Right ventricle myocardium inferior (tissue), 1 donor: ENCODE measurements at regions not wholly inside any gene's neighbourhood (a gene's known extent, or its start where the extent isn't known, plus 50 kb on each side); places are given as distances from the start of the nearest gene placed in this dataset.
"Not testable (repeated sequence)": the region's sequence is repeated elsewhere in the genome, so short reads cannot be mapped to it uniquely, and the experiment has no call there.

ENCODE experiments used
- ATAC-seq: fragments of 200-7000 bp; cut with Tn5 transposase; one replicate; pipeline ENCODE4 v1.9.1; 2020; ENCODE audit warnings: mild to moderate bottlenecking, moderate library complexity
- DNase-seq: peaks from one replicate; pipeline ENCODE4 v3.0.0; 2021; ENCODE audit errors: missing footprints
- intact Hi-C: fragments of 100-400 bp; cut with DNase I; formaldehyde crosslinking; loops from one replicate; pipeline ENCODE4 v1.11.0; 2022
- donor health status: DM: no; HTN: yes; CAD: no; lungs with severe emphysema.

DNA sequence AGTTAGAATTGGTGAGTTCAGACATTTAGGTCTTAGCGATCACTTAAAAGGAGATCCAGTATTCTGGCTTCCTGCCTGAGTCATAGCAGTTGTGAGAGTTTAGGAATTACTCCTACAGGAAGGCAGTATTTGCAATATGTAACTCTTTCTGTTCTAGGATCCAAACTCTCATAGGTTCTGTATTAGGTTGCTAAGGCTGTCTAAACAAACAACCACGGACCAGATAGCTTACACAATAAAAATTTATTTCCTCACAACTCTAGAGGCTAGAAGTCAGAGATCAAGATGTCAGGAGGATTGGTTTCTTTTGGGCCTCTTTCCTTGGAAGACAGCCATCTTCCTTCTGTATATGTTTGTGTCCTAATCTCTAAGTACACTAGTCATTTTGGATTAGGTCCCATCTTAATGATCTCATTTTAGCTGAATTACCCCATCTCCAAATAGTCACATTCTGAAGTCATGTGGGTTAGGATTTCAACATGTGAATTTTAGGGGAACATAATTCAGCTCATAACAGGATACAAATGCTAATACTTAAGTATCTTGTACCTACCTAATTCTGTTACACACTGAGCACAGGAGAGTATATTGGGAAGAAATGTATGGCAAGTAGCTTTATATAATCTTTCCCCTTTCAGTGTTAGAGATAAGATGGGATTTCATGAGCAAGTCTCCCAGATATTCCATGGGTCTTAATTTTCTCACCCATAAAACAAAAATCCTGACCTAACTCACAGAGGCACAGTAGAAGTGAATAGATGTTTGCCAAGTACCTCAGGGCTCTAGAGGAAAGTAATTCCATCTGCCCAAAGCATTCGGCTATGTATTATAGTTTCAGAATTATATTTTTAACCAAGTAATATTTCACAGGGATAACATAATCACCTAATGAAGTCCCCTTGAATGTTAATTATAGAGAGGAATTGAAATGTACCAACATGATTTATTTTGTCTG, 144.4 kb downstream of the PTBP2 start:
- DNase-seq (no peak), ATAC-seq (peak; percentile 87)
- intact Hi-C loops: no loop called here

DNA sequence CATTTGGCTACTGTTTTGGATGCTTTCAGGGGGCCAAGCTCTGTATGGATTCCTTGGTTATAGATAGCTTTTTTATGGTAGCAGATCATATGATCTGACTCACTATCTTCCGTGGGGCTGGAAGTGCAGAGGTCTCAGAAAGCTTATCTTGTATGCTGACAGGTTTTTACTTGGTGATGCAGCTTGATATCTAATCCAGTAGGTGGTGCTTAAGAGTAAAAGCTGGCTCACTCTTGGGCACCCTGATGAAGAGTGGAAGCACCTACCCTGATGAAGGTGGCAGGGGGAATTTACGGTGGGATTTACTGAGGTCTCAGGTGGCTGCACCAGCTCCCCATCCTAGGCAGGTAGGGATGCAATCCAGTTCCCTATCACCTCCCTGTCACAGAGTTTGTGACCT, 151.2 kb downstream of the PTBP2 start:
- intact Hi-C loops: no loop called here
- ATAC-seq: no peak
- no peak for DNase-seq

DNA sequence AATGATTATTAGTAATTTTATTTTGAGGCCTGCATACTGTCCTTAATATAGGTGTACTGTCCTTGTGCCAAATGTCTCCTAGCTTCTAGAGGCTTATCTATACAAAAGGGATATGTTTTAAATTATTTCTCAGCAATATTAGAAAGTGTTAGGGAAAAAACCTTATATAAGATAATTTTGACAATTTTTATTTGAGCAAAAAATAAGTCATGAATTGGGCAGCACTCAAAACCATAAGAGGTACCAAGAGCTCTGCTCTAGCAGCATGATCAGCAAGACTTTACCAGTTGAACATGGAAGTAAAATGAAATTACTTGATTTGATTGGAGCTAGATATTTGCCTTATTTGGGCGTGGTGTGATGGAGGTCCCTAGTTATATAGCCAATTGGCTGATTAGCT, 157.1 kb downstream of the PTBP2 start:
- ATAC-seq (no peak), DNase-seq (no peak)

DNA sequence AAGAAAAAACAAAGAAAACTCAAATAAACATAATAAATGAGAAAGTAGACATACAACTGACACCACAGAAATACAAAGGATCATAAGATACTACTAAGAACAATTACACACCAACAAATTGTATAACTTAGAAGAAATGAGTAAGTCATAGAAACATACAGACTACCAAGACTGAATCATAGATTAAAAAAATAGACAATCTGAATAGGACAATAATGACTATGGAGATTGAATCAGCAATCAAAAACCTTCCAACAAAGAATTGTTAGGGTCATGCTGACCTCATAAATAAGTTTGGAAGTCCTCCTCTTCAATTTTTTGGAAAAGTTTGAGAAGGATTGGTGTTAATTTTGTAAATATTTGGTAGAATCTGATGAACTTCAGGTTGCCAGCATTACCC, 159.0 kb downstream of the PTBP2 start:
- DNase-seq (no peak), ATAC-seq (no peak)
- intact Hi-C loops: no loop called here

More for the DNA sequence above, 157.1 kb downstream of the PTBP2 start:
- intact Hi-C loops: no loop called here

DNA sequence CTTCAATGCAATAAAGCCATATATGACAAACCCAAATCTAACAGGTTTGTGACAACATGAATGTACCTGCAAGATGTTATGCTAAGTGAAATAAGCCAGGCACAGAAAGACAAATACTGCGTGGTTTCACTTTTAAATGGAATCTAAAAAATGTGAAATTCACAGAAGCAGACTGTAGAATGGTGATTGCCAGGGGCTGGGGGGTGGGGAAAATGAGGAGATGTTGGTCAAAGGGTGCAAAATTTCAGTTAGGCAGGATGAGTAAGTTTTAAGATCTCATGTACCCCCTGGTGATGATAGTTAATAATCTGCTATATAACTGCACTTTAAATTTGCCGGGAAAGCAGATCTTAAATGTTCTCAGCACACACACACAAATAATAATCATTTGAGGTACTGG, 160.5 kb downstream of the PTBP2 start:
- ATAC-seq: no peak
- intact Hi-C loops: no loop called here
- DNase-seq: no peak

DNA sequence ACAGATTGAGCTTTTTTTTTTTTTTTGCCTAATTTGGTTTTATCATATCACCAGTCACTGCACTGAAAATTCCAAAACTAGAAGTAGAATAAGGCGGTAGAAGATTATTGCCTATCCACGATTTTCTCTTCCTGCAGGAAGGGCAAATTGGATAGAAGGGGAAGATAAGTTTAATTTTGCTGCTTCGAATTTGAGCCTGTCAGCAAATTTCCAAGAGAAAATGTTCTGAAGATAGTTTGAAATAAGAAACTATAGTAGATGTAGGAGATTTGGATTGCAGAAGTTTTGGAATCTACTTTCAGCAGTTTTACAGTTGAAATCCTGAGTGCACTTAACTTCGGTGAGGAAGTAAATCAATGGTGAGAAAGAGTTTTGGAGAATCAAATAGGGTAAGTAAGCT, 164.9 kb downstream of the PTBP2 start:
- intact Hi-C loops: no loop called here
- DNase-seq: no peak
- ATAC-seq: no peak

DNA sequence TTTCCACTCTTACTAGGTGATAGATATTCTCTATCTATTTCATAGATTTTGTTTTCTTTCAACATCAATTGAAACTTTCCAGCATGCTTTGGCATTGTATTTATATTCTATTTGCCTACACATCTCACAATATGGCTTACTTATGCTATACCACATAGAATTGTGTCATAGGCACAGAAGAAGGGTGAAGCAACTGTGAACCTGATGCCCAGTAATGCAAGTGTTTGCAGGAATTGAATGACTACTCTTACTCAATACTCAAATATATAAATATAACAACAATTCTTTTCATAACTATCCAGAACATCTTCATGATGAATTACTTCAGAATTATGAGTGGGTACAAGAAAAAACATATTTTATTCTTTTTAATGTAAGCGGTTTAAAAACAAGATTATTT, 165.9 kb downstream of the PTBP2 start:
- intact Hi-C loops: no loop called here
- no peak for DNase-seq
- no peak for ATAC-seq

DNA sequence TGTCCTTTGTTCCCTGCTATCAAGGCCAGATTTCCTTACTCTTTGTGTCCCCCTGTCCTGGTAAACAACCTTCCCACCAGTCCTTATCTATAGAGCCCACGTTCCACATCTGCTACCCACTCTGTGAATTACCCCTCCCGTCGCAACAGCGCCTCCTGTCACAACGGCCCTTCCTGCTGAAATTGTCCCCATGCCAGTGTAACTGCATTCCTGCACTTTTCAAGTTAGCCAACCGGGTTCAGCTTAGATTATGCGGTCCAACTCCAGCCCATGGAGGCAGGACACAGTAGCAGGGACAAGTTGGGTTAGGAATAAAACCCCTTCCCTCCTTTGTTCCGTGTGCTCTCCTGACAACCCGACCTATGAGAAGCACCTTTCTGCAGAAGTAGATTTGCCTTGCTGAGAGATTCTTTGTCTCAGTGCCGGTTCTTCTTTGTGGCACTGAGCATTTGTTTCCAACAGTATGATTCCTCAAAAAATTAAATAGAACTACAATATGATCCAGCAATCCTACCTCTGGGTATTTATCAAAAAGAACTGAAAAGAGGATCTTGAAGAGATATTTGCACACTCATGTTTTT, 180.3 kb downstream of the PTBP2 start:
- ATAC-seq (no peak), DNase-seq (no peak)
- intact Hi-C loops: no loop called here

DNA sequence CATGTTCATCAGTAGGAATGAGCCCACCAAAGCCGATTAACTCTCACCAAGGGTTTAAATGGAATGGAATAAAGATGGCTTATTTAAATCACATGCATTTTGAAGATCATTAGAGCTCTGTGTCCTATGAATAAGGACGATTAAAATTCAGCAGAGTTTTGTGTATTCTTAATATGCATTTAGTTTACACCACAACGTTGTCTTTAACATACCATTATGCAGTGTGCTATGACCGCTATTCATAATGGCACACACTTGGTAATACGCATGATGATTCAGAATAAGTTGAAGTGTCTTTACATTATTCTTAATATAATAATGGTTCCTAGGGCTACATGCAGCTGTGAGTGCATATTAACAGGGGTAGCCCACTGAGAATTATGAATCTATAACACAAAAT, 190.7 kb downstream of the PTBP2 start:
- DNase-seq (no peak), ATAC-seq (no peak)
- intact Hi-C loops: no loop called here

DNA sequence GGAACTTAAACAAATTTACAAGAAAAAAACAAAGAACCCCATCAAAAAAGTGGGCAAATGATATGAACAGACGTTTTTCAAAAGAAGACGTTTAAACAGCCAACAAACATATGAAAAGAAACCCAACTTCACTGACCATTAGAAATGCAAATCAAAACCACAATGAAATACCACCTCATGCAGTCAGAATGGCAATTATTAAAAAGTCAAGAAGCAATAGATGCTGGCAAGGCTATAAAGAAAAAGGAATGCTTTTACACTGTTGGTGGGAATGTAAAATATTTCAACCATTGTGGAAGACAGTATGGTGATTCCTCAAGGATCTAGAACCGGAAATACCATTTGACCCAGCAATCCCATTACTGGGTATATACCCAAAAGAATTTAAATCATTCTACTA, 194.1 kb downstream of the PTBP2 start:
- intact Hi-C loops, ATAC-seq, DNase-seq: not testable (repeated sequence)

DNA sequence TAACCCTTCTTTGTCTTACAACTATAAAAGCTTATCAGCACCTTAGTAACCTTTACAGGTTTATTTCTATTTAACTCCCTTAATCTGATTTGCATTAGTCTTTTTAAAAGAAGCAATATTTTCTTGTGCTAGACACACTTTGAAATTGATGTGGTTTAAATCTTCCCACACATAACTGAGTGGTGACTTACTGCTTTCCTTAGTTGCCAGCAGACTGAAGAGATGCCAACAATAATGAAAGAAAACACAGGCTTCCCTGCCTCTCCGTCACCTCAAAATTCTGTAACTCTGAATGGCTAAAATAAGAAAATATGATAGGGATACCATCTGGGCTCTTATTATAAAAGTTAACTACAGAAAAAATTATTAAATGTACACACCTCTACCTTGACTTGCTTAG, 196.8 kb downstream of the PTBP2 start:
- DNase-seq (no peak), ATAC-seq (no peak)
- intact Hi-C loops: no loop called here

DNA sequence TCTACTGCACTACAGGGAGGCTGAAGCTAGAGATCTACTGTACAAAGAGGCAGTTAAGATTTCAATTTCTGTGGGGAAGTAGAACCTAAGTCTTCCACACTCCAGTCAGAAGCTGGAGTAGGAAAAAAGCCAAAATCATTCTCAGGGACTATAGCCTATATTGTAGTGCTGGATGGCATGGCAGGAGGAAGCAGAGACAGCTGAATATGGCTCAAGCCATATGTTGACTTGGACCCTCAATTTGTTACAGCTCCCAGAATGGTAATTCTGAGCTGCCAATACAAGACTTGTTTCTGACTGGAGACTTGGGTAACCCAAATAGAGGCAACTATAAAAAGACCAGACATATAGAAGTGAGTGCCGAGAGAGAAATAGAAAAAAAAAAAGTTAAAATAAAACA, 200.6 kb downstream of the PTBP2 start:
- intact Hi-C loops: no loop called here
- ATAC-seq: no peak

DNA sequence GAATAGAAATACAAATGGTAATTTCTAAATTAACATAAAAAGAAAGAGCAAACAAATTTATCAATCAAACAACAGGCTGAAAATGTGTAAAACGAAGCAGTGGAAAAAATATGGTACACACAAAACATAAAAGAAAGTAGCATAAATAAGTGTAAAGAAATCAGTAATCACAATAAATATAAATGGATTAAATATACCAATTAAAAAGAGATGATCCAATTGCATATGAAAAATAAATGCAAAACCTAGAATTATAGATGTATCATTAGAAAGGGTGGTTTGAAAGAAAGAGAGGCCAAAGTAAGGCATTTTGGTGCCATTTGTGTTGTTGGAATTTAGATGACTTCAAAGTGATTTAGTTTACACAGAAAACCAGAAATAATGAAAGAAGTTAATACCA, 202.2 kb downstream of the PTBP2 start:
- no peak for DNase-seq
- ATAC-seq: no peak
- intact Hi-C loops: no loop called here

More for the DNA sequence above, 200.6 kb downstream of the PTBP2 start:
- no peak for DNase-seq

DNA sequence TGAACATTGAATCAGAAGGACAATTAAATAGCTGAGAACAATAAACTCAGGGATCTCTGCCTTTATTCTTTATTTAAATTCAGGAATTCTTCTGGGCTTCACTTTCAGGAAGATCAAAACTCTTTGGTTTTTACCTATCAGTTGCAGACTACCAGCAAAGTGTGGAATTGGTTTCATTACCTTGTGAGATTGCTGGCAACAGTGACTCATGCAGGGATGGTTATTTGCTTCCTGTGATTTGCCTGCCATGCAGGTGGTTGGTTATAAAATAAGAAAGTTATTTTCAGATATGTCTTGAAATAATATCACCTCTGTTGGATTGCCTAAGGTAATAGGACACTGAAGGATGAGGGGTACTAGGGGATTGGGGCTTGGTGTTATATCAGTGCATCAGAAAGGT, 204.6 kb downstream of the PTBP2 start:
- intact Hi-C loops: no loop called here
- DNase-seq: no peak
- ATAC-seq: no peak

DNA sequence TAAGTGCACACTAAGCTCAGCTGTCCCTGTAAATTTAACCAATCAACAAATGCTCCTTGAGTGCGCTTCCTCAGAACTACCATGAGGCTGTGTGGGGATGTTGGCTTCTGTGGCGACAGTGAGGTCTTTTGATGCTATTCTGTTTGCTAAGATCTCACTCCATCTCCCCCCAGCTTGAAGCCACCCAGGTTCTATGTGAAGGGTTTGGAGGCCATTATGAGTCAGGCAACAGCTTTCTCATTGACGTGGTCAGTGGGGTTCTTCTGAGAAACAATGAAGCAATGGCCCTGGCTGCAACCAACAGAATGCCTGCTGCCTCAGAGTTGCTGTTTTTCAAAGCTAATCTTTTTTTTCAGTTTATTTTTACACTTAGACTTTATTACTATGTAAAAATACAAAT, 205.5 kb downstream of the PTBP2 start:
- intact Hi-C loops: no loop called here
- DNase-seq (no peak), ATAC-seq (no peak)

DNA sequence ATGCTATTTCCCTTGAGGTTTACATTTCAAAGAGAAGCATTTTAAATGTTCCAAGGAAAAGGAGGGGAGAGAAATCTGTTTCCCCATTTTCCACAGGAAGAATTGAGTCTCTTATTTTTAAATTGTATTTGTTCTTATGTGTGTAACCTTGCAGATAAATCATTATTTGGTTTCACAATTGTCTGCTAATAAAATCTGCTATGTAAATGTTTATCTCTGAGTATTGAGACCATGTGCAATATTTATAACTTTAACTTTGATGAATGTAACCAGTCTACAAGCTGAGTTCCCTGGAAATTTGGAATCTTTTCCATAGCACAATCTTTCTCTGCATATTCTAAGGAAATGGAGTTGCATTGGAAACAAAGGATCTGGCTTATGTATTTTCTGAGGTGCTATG, 209.6 kb downstream of the PTBP2 start:
- DNase-seq: no peak
- intact Hi-C loops: no loop called here
- ATAC-seq: no peak

DNA sequence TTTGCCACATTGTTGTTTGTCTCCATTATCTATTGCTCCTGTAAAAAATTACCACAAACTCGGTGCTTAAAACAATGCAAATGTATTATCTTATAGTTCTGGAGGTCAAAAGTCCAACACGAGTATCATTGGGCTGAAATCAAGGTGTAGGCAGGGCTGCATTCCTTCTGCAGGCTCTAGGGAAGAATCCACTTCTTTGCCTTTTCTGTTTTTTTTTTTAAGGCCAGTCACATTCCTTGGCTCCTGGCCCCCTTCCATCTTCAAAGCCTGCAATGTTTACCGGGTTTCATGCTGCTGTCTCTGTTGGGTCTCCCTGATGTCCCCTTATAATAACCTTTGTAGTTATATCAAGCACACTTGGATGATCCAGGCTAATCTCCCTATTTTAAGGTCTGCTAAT, 212.7 kb downstream of the PTBP2 start:
- intact Hi-C loops: no loop called here
- ATAC-seq: no peak
- no peak for DNase-seq

DNA sequence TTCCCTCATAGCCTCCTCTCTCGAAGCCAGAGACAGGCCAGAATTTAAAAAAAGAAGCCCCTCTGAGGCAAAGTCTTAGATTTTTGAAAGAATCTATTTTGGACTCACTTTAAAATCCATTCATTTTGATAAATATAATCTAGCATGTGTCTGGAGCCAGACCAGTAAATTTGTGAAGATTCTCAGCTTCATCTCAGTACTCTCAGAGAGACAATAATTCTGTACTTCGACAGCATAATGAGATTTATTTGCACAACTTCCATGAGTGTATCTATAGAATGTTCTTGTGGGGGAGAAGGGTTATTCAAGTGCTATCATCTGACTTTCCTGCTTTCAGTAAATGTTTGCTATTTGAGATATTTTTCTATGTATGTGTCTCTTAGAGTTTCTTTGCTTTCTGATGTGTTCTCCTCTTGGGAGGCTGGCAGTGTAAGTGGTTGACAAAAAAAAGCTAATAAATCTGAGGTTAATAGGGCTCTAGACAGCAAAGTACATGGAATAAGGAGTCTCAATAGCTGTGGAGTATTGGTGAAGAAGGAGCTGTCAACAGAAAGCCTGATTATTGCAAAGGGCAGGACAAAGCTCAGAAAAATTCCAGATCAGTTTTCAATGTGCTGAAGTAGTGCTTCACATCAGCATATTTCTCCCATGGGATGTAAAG, 223.0 kb downstream of the PTBP2 start:
- intact Hi-C loops: no loop called here
- DNase-seq: no peak
- ATAC-seq: no peak

DNA sequence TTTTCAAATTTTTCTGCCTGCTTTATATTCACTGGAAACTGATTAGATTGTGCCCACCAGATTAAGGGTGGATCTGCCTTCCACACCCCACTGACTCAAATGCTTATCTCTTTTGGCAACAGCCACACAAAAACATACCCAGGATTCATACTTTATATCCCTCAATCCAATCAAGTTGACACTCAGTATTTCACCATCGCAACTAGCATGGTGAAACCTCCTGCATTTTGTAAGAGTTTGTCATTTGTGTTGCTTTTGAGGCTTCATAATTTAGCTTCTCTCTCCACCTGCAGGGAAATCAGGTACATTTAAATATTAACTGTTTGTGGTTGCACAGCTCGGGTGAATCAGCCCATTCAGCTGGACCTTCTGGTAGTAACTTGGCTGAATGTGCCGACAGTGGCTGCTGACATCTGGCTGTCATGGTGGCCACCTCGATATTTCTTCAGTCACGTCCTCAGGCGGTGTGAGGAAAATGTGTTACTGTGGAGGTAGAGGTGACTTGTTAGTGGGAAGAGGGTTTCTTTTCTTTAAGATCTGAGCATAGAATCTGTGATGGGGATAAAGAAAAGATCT, 224.0 kb downstream of the PTBP2 start:
- no peak for ATAC-seq
- intact Hi-C loops: no loop called here
- no peak for DNase-seq
